ENCODE measurements at regions not wholly inside any gene's neighbourhood (a gene's known extent, or its start where the extent isn't known, plus 50 kb on each side); places are given as distances from the start of the nearest gene placed in this dataset.

GRCh38 chr10:105798328-105798889 is 1157.3 kb downstream of the SORCS3 start:
- H3K9me3 ChIP-seq = no peaks in the 10 kb centered on the region
- intact Hi-C loops (cut with DNase I) = no loop called here
- no peaks in the 10 kb centered on the region for H3K27me3 ChIP-seq
- no peak overlapping the region for H3K27ac ChIP-seq
- no peak for DNase-seq (ENCODE audit: extremely low spot score in 2 of 2)
- H3K36me3 ChIP-seq = no peaks in the 10 kb centered on the region
- no peak for TF ChIP-seq POLR2A (IDR thresholded peaks at IDR 0.05)
- no peak for TF ChIP-seq CTCF (IDR thresholded peaks at IDR 0.05)
- no peak overlapping the region for H3K4me3 ChIP-seq
- no peaks in the 10 kb centered on the region for H3K4me1 ChIP-seq

- no peak for DNase-seq (ENCODE audit: extremely low spot score in 2 of 2)
- H3K9me3 ChIP-seq = no peaks in the 10 kb centered on the region
- no peak overlapping the region for H3K4me3 ChIP-seq
- H3K4me1 ChIP-seq = no peaks in the 10 kb centered on the region
- no peak overlapping the region for H3K27ac ChIP-seq
- intact Hi-C loops (cut with DNase I) = no loop called here
- H3K36me3 ChIP-seq = no peaks in the 10 kb centered on the region
- TF ChIP-seq CTCF (IDR thresholded peaks at IDR 0.05) (no peak), POLR2A (IDR thresholded peaks at IDR 0.05) (no peak), POLR2AphosphoS5 (IDR thresholded peaks at IDR 0.05; ENCODE audit: insufficient read depth in 1 of 2, low read depth in 1 of 2) (no peak)
- H3K27me3 ChIP-seq = no peaks in the 10 kb centered on the region
Measured at GRCh38 chr10:105797234-105797890, 1156.3 kb downstream of the SORCS3 start.

- no peaks in the 10 kb centered on the region for H3K4me1 ChIP-seq
- no peaks in the 10 kb centered on the region for H3K9me3 ChIP-seq
- DNase-seq (ENCODE audit: extremely low spot score in 2 of 2) = no peak
- intact Hi-C loops (cut with DNase I) = no loop called here
- no peak overlapping the region for H3K27ac ChIP-seq
- no peaks in the 10 kb centered on the region for H3K27me3 ChIP-seq
- no peak overlapping the region for H3K4me3 ChIP-seq
- TF ChIP-seq POLR2AphosphoS5 (IDR thresholded peaks at IDR 0.05; ENCODE audit: insufficient read depth in 1 of 2, low read depth in 1 of 2) (no peak), CTCF (IDR thresholded peaks at IDR 0.05) (no peak), POLR2A (IDR thresholded peaks at IDR 0.05) (no peak)
- no peaks in the 10 kb centered on the region for H3K36me3 ChIP-seq
Measured at GRCh38 chr10:105793071-105793470, 1152.0 kb downstream of the SORCS3 start.

GRCh38 chr10:105785721-105786120 is 1144.6 kb downstream of the SORCS3 start:
- H3K36me3 ChIP-seq = no peaks in the 10 kb centered on the region
- H3K4me1 ChIP-seq = no peaks in the 10 kb centered on the region
- no peak for DNase-seq (ENCODE audit: extremely low spot score in 2 of 2)
- intact Hi-C loops (cut with DNase I) = no loop called here
- TF ChIP-seq POLR2AphosphoS5 (IDR thresholded peaks at IDR 0.05; ENCODE audit: insufficient read depth in 1 of 2, low read depth in 1 of 2) (no peak), POLR2A (IDR thresholded peaks at IDR 0.05) (no peak), CTCF (IDR thresholded peaks at IDR 0.05) (no peak)
- H3K4me3 ChIP-seq = no peak overlapping the region
- no peaks in the 10 kb centered on the region for H3K9me3 ChIP-seq
- no peaks in the 10 kb centered on the region for H3K27me3 ChIP-seq
- no peak overlapping the region for H3K27ac ChIP-seq

DNA sequence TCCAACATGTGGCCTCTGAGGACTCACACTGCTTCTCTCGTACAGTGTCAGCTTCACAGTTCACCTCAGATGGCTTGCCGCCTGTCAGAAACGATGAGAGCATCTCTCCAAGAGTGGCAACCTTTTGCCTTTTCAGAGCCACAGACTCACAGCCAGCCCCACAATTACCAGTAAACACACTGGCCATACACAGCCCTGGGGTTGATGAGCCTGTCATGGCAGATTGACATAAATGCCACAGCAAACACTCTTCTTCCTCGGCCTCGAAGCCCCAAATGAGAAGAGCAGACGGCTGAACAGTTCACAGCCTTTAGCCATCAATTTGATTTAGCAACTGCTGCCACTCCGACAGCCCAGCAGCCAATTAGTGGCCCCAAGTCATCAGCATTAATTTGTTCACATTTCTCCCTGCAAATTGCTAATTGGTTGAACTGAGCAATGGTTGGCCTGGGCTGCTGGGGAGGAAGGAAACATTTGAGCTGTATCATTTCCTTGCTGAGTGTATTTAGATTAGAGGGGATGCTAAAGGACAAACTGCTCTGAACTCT is 1142.9 kb downstream of the SORCS3 start:
- intact Hi-C loops (cut with DNase I) = no loop called here
- no peak overlapping the region for H3K27ac ChIP-seq
- DNase-seq (ENCODE audit: extremely low spot score in 2 of 2) = no peak

More for the DNA sequence above, 1142.9 kb downstream of the SORCS3 start:
- TF ChIP-seq CTCF (IDR thresholded peaks at IDR 0.05) = no peak
- TF ChIP-seq POLR2A (IDR thresholded peaks at IDR 0.05) = no peak
- no peak for TF ChIP-seq POLR2AphosphoS5 (IDR thresholded peaks at IDR 0.05; ENCODE audit: insufficient read depth in 1 of 2, low read depth in 1 of 2)
- Histone ChIP-seq H3K27me3 (no peaks in the 10 kb centered on the region), H3K4me3 (no peak overlapping the region), H3K9me3 (no peaks in the 10 kb centered on the region), H3K4me1 (no peaks in the 10 kb centered on the region), H3K36me3 (no peaks in the 10 kb centered on the region)
